CD1c-positive myeloid dendritic cell (primary cell): ENCODE measurements at regions not wholly inside any gene's neighbourhood (a gene's known extent, or its start where the extent isn't known, plus 50 kb on each side); places are given as distances from the start of the nearest gene placed in this dataset.
"Not testable (repeated sequence)": the region's sequence is repeated elsewhere in the genome, so short reads cannot be mapped to it uniquely, and the experiment has no call there.

Experiments
- DNase-seq: peaks from one replicate; pipeline ENCODE4 v3.0.0-alpha.2; 2016; ENCODE audit errors: extremely low spot score

DNA sequence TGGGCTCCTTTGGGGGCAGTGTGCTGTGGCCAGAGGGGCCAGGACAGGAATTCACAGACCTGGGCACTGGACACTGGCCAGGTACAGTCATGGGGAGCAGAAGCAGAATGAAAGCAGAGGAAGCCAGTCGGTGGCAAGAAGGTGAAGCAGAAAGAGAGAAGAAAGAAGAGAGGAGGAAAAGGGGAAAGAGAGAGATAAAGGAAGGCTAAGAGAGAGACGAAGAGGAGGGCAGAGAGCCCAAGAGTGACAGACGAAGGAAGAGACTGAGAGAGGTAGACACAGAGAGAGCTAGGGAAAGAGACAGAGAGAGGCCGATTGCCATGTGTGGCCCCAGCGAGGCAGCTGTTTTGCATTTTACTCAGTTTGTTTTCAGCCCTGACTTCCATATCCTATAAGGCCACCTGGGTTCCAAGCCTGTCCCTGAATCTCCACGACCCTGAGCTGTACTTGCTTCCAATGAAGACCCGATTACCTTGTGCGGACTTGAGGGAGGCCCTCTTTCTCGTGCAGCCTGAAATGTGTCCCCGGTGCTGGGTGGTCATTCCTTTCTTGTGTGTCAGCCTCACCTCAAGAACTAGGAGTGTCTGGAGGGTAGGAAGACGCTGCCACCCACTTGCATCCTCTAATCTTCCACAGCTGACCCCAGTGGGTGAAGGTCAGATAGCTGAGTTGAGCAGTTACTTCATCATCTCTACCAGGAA is 73.9 kb downstream of the LSM3 start:
- no peak for DNase-seq

DNA sequence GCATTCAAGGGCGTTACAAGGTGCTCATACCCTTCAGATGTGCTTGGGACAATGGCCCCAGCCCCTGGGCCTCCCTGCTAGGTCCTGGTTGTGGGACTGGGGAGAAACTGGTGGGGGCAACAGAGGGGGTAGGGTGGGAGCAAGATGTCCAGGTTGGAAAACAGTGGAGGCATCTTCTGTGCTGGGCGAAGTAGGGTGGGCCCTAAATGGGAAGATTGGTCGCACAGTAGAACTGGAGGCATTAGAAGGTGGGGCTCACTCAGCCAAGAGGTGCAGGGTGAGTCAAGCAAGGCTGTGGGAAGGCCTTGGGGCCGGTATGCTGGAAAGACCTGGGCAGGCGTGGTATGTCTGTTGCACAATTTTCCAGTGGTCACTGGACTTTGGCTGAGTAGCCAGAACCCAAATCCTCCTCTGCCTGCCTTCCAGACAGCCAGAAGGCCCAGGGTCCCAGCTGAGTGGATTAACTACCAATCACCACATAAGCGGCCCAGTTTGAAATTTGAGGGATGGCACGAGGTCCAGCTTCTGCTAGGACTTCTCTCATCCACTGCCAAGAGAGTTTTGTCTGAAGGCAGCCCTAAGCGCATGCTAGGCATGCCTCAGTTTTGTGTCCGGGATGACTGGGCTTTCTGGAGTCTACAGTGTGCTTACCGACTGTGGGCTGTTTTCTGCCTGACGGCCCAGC is 74.5 kb downstream of the LSM3 start:
- no peak for DNase-seq

GRCh38 chr3:14253707-14254382 is 75.2 kb downstream of the LSM3 start:
- no peak for DNase-seq

DNA sequence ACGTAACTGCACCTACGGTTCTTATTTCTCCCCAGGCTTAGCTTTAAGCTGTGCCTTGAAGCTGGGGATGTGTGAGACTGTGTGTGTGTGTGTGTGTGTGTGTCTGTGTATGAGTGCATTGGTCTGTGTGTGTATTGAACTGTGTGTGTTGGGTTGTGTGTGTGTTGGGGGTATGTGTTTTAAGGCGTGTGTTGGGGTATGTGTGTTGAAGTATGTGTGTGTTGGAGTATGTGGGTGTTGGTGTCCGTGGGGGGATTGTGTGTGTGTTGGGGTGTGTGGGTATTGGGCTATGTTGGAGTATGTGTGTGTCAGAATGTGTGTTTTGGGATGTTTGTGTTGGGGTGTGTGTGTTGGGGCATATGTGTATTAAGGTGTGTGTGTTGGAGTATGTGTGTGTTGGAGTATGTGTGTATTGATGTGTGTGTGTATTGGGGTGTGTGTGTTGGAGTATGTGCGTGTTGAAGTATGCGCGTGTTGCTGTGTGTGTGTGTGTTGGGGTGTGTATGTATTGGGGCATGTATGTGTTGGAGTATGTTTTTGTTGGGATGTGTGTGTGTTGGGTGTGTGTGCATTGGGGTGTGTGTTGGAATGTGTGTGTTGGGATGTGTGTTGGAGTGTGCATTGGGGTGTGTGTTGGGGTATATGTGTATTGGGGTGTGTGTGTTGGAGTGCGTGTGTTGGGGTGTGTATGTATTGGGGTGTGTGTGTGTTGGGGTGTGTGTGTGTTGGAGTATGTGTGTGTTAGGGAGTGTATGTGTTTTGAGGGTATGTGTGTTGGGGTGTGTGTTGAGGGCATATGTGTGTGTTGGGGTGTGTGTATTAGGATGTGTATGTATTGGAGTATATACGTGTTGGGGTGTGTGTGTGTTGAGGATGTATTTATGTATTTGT is 76.4 kb downstream of the LSM3 start:
- no peak for DNase-seq

DNA sequence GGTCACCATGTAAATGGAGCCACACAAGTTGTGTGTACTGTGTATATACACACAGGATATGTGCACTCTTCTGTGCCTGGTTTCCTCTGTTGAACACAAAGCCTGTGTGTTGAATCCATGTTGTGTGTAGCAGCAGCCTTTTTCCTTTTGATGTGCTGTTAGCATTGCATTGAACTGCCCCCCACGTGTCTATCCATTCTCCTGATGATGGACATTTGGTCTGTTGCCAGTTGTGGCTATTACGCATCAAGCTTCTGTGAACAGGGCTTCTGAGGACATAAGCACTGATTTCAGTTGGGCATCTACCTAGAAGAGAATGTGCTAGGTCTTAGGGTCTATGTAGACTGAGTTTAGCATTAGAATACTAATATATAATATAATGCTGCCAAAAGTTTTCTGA is 77.4 kb downstream of the LSM3 start:
- DNase-seq: no peak

- no peak for DNase-seq
Observed at GRCh38 chr3:14256561-14257342, 78.1 kb downstream of the LSM3 start.

DNA sequence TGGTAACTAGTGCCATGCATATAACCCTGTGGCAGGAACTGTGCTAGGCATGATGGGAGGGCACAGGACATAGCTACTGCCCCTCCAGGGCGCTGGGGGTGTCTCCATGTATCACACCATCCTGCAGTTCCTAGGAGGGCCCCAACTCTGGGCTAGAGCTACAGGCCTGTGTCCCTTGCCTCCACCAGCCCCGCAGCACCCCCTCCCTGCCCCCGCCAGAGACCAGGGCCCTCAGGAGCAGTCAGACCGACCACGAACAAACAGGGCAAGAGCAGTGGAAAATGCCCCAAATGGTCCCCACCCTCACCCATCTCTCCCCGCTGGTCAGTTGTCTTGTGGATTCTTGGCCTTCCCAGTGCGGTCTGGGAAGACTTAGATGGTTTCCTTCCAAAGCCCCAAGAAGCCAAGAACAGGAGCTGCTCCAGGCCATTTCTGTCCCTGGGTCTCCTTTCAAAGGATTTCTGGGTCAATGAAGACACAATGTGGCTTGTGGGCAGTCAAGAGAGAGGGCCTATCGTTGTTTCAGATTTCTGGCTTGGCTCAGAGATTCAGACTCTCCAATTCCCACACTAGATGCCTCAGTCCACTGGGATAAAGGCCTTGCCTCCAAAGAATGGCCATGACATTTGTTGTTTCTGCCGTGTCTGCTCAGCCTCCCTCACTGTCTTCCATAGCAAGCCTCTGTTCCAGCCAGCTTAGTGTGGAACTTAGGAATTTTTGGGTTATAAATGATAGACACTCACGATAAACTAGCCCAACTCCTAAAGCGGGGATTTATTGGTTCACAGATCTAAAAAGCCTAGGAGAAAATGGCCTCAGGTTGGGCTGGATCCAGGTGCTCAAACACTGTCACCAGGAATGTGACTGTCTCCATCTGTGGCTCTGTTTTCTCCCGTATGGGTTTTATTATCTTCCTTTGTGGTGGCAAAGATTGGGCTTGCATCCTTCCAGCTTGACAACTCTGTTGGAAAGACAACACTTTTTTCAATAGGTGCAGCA is 80.6 kb downstream of the LSM3 start:
- DNase-seq: no peak

GRCh38 chr3:14260463-14260862 is 81.8 kb downstream of the LSM3 start:
- DNase-seq: no peak

- peak; percentile 84 for DNase-seq
Observed at GRCh38 chr3:14261229-14261628, 82.6 kb downstream of the LSM3 start.

- DNase-seq: no peak
Observed at GRCh38 chr3:14262212-14262611, 83.6 kb downstream of the LSM3 start.

DNA sequence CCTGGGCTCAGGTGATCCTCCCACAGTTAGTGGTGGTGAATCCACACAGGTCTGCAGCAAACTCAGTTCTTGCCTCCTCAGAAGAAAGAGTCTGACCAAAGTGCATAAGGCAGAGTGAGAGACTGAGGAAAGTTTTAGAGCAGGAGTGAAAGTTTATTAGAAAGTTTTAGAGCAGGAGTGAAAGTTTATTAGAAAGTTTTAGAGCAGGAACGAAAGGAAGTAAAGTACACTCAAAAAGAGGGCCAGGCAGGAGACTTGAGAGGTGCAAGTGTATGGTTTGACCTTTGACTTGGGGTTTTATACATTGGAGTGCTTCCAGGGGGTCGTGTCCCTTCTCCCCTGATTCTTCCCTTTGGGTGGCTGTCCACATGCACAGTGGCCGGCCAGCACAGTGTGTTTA is 84.2 kb downstream of the LSM3 start:
- DNase-seq: no peak

DNA sequence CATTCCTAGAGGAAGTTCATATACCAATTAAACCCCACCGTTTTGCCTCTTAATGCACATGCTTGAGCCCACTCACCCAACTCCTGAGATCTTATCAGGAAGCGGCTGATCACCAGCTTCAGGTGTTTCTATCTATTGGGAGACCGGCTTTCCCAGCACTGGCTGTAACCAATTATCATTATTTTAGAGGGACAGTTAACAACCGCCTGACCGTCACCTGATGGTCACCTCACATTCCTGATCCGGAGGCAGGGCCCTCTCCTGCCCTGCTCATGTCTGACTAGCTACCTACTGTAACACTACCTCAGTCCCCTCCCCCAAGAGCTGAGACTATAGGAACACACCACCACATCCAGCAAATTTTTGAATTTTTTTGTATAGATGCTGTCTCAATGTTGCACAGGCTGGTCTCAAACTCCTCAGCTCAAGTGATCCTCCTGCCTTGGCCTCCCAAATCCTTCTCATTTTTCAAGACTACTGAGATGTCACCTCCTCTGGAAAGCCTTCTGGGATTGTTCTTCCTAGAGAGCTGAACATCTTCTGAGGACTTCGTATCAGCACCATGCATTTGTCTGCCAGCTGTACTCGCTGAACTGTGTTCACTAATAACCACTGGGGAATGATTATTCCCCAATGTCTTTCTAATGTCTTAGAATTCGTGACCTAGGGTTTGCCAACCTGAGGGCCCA is 84.8 kb downstream of the LSM3 start:
- no peak for DNase-seq

- no peak for DNase-seq
Observed at GRCh38 chr3:14265246-14265962, 86.8 kb downstream of the LSM3 start.

DNA sequence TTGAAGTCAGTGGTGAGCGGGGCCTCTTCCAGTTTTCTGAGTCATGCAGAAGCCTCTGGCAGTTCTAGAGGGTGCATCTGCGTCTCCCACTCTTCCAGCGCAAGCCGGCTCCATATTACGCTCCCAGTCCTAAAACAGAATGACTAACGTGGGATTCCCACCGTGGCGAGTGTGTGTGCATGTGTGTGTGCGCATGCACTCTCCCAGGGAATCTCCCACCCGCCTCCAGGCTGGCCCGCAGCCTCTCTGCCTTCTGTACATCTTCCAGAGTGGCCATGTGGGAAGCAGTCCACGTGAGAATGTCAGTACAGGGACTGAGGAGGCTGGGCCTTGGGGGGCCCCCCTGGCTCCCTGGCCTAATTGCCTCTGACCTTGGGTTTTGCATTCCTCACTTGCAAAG is 87.7 kb downstream of the LSM3 start:
- no peak for DNase-seq

- DNase-seq: no peak
Observed at GRCh38 chr3:14267976-14268375, 89.4 kb downstream of the LSM3 start.

- no peak for DNase-seq
Observed at GRCh38 chr3:14268897-14269296, 90.3 kb downstream of the LSM3 start.

- not testable (repeated sequence) for DNase-seq
Observed at GRCh38 chr3:14272041-14272958, 93.7 kb downstream of the LSM3 start.
